VCaP (cell line): ENCODE measurements at regions not wholly inside any gene's neighbourhood (a gene's known extent, or its start where the extent isn't known, plus 50 kb on each side); places are given as distances from the start of the nearest gene placed in this dataset.

Source experiments
- H3K27ac ChIP-seq: fragments of 450-650 bp; 2 replicates; pipeline ENCODE4 v1.5.1; 2017
- TF ChIP-seq, protein P1 (sequence below): fragments of 450-650 bp; conservative IDR thresholded peaks from 2 replicates; pipeline ENCODE4 v1.5.1; 2017; ENCODE audit warnings: mild to moderate bottlenecking, moderate library complexity

DNA sequence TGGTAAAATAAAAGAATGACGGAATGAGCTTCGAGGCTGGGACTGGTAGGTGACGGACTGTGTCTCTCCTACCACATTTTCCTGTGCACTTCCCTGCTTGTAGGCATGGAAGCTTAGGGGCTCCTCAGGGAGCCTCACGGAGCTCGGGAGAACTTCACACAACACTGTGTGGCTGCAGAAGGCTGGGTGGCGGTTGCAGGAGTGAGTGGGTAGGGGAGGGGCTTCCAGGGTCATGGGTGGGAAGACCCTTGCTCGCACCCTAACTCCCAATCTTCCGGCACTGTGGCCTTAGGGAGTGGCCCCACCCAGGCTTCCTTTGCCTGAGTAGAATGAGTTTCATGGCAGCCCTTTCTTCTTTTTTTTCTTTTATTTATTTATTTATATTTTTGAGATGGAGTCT lies 128.6 kb downstream of the INHBB start:
- peak overlapping the region; percentile 99 for H3K27ac ChIP-seq
- TF ChIP-seq, protein P1, sequence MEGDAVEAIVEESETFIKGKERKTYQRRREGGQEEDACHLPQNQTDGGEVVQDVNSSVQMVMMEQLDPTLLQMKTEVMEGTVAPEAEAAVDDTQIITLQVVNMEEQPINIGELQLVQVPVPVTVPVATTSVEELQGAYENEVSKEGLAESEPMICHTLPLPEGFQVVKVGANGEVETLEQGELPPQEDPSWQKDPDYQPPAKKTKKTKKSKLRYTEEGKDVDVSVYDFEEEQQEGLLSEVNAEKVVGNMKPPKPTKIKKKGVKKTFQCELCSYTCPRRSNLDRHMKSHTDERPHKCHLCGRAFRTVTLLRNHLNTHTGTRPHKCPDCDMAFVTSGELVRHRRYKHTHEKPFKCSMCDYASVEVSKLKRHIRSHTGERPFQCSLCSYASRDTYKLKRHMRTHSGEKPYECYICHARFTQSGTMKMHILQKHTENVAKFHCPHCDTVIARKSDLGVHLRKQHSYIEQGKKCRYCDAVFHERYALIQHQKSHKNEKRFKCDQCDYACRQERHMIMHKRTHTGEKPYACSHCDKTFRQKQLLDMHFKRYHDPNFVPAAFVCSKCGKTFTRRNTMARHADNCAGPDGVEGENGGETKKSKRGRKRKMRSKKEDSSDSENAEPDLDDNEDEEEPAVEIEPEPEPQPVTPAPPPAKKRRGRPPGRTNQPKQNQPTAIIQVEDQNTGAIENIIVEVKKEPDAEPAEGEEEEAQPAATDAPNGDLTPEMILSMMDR: no peak

DNA sequence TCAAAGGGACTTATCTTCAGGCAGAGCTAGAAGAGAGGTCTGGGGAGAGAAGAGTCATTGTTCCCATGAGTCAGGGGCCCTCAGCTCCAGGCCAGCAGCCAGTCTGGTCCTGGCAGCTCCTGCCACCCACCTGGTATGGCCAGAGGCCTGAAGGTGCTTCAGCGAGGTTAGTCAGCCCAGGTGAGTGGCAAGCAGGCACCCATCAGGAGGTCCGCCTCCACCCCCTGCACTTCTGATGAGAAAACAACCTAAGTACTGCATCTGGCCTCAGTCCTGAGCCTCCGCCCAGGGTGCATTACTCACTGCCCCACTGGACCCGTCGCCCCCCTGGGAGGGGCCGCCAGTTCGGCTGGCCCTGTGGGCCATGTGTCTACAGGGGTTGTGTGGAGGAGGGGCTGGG lies 130.2 kb downstream of the INHBB start:
- TF ChIP-seq, protein P1: no peak
- H3K27ac ChIP-seq: peak overlapping the region; percentile 99; the same call in 1 of the 2 replicates

DNA sequence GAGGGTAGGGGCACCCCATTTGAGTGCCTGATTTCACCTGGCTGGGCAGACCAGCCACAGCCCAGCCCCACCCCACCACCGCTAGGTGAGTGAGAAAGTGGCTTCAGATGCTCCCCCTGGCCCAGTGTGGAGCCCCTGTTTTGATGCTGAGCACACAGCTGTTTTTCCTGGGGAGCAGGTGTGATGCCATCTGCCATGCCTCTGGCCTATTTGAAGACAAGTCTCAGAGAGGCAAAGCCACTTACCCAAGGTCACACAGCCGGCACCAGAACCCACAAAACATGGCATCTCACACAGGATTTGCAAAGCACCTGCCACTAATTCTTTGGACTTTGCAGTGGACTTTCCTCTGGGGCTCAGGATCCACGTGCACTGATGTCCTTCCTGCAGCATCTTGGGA lies 131.3 kb downstream of the INHBB start:
- TF ChIP-seq, protein P1: no peak

DNA sequence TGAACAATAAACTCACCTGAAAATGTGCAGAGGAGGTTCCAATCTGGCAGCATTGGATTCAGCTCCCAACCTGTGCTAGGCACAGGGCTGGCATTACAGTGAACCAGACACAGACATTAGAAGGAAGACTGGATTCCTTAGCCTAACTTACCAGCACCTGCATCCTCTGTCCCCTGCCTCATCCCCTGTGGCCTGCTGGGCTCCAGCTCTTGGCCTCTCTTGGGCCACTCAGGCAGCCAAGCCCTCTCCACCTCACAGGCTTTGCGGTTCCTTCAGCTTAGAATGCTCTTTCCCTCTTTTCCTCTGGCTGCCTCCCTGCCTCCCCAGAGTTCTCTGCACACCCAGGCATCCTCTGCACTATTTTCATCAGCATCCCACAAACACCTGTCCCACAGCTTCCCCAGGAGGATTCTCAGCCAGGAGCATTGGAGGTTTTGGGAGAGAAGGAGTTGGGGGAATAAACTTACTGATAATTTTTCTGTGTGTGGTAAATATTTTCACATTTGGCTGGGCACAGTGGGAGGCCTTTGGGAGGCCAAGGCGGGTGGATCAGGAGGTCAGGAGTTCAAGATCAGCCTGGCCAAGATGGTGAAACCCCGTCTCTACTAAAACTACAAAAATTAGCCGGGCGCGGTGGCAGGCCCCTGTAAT lies 132.0 kb downstream of the INHBB start:
- peak overlapping the region; percentile 38; the same call in 1 of the 2 replicates for H3K27ac ChIP-seq
- TF ChIP-seq, protein P1: no peak

More for the DNA sequence above, 131.3 kb downstream of the INHBB start:
- peak overlapping the region; percentile 38; the same call in 1 of the 2 replicates for H3K27ac ChIP-seq

DNA sequence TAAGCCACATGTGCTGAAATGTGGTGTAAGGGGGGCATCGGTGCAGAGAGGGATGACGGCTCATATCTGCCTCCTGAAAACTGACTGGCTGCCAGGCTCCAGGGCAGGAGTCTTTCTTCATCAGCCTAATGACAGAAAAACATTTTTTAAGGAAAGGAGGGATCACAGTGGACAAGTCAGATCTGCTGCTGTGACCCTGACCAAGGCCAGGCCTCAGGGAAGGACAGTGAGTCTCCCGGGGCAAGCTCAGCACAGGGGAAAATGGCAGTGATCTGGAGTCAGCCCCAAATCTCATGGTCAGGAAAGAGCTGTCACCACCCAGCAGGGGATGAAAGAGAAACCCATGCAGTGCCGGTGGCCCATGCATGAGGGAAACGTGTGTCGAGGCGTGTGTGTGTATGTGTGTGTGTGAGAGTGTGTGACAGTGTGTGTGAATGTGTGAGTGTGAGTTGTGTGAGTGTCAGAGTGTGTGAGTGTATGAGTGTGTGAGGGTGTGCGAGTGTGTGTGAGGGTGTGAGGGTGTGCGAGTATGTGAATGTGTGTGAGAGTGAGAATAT lies 134.5 kb downstream of the INHBB start:
- TF ChIP-seq, protein P1: no peak
- peak overlapping the region; percentile 78 for H3K27ac ChIP-seq

DNA sequence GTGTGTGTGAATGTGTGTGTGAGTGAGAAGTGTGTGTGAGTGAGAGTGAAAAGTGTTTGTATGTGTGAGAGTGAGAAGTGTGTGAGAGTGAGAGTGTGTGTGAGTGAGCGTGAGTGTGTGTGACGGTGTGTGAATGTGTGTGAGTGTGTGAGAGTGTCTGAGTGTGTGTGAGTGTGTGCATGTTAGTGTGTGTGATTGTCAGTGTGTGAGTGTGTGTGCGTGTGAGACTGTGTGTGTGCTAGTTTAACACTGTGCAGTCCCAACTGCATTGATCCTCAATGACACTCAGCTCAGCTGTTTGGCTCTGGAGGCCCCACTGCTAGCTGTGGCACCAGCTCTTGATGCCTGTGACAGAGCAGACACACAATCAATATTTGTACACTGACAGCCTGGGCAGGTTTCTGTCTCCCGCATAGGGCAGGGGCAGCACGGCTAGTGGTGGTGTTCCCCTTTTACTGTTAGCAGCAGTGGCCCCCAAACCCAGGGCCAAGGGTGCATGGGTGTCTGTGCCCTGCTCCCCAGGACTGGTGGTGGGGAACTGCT lies 135.0 kb downstream of the INHBB start:
- TF ChIP-seq, protein P1: no peak
- H3K27ac ChIP-seq: peak overlapping the region; percentile 78

DNA sequence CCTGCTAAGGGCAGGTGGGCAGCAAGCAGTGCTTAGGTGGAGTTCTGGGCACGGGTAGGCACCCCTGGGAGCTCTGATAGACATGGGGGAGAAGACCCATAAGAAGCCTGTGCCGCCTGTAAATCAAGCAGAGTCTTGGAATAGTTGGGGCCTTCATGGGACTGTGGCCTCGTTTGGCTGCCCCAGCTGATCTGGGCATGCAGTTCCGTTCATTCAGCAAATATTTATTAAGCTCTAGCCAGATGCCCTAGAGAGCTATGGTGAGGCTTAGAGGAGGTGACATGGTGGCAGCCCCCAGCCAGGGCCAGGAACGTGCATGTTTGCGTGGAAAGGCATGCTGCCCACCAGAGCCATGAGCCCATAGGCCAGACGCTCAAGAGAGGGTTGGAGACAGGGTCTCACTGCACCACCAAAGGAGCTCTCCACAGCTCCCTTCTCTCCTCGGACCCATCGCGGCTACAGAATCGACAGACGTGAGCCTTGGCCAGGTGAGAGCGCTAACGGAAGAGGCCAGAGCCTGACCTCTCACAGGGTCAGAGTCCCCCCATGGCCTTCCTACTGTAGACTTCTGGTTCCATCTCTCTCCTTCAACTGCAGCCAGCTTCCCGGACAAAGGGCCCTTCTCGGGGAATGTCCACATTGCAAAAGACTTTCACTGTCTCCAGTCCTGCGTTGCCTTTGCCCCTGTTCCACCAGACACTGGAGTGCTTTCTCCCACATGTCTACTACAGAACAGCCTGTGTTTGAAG lies 135.7 kb downstream of the INHBB start:
- TF ChIP-seq, protein P1: no peak
- H3K27ac ChIP-seq: peak overlapping the region; percentile 78
